ENCODE measurements at regions not wholly inside any gene's neighbourhood (a gene's known extent, or its start where the extent isn't known, plus 50 kb on each side); places are given as distances from the start of the nearest gene placed in this dataset.

GRCh38 chr16:17529982-17530760 lies 59.4 kb upstream of the XYLT1 start:
- no peak for TF ChIP-seq GATA3 (IDR thresholded peaks at IDR 0.05; ENCODE audit: low read depth, low read length)
- no peak for TF ChIP-seq GATA2 (IDR thresholded peaks at IDR 0.05; ENCODE audit: low read depth, low read length)

DNA sequence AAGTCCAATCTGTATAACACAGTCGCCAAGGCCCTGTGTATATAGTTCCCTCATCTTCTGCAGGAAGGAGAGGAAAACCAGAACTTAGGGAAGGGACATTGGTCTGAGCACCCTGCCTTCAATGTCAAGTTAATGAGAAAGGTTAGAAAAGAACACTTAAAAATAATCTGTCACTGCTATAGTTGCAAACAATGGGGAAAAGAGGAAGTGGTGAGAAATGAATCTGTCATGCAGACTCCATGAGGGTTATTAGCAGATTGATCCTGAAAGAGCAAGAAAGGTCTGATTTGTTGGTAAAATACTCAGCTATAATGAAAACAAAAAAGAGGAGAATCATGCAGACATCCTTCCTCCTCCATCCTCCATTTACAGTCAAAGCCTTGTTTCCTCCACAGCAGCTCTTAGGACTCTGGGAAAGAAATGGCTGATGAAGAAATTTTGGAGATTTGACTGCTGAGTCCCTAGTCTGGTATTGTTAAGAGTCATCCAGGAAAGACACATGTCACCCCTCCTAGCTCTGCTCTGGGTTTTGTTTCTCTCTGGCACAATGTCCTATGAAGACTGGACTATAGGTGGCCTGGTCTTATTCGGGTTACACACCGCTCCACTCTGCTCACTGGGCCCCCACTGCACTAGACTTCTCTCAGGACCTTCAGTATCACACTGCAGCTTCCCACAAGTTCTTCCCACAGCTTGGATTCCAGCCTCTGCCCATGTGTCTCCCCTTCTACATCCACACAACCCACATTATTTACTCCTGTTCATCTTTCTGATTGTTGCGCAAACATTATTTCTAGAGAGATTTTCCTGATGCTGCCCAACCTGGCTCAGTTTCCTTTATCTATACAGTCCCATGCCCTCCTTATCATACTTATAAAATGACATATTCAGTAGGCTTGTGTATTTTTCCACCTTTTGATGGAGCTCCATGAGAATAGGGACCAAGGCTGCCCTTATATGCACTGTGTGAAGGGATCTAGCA lies 56.5 kb upstream of the XYLT1 start:
- TF ChIP-seq GATA2 (IDR thresholded peaks at IDR 0.05; ENCODE audit: low read depth, low read length) (no peak), GATA3 (IDR thresholded peaks at IDR 0.05; ENCODE audit: low read depth, low read length) (no peak)

GRCh38 chr16:17524656-17525055 lies 53.9 kb upstream of the XYLT1 start:
- TF ChIP-seq GATA2 (IDR thresholded peaks at IDR 0.05; ENCODE audit: low read depth, low read length) (no peak), GATA3 (IDR thresholded peaks at IDR 0.05; ENCODE audit: low read depth, low read length) (no peak)

DNA sequence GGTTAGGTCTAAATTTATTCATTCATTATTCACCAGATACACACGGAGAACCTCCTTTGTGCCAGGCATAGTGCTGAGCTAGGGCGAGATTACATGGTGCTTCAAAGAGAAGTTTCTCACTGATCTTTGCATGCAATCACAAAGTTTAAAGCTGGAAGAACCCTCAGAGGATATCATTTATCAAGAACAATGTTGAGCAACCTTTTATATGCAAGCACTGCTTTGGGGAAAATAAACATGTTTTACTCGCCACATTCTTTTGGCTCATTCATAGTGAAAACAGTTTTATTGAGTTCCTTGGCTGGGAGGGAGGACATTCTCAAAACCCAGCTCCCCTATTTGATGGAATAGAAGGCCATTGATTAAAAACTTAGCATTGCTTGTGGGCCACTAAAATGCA lies 49.8 kb upstream of the XYLT1 start:
- TF ChIP-seq GATA2 (IDR thresholded peaks at IDR 0.05; ENCODE audit: low read depth, low read length) (no peak), GATA3 (IDR thresholded peaks at IDR 0.05; ENCODE audit: low read depth, low read length) (no peak)
